ENCODE measurements at regions not wholly inside any gene's neighbourhood (a gene's known extent, or its start where the extent isn't known, plus 50 kb on each side); places are given as distances from the start of the nearest gene placed in this dataset.

DNA sequence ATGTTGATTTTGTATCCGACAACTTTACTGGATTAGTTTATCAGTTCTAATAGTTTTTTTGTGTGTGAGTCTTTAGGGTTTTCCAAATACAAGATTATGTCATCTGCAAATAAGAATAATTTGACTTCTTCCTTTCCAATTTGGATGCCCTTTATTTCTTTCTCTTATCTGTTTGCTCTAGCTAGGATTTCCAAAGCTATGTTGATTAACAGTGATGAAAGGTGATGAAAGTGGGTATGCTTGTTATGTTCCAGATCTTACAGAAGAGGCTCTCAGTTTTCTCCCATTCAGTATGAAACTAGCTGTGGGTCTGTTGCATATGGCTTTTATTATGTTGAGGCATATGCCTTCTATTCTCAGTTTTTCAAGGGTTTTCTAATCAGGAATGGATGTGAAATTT lies 56.4 kb upstream of the CHRNB4 start:
- TF ChIP-seq EZH2 (IDR thresholded peaks at IDR 0.05) = no peak
- no peak for TF ChIP-seq POLR2AphosphoS5 (IDR thresholded peaks at IDR 0.05; ENCODE audit: borderline replicate concordance, low read depth, low read length)
- no peak for TF ChIP-seq FOXP2 (optimal IDR thresholded peaks at IDR 0.05; ENCODE audit: control extremely low read depth, extremely low read length, insufficient read depth)

Measured in SK-N-MC (cell line).